Inflammatory macrophage (primary cell): ENCODE measurements at regions not wholly inside any gene's neighbourhood (a gene's known extent, or its start where the extent isn't known, plus 50 kb on each side); places are given as distances from the start of the nearest gene placed in this dataset.
"Not testable (repeated sequence)": the region's sequence is repeated elsewhere in the genome, so short reads cannot be mapped to it uniquely, and the experiment has no call there.

Source experiments
- DNase-seq, 2 donors: peaks; one replicate each; pipeline ENCODE4 v3.0.0-alpha.2; 2020 to 2022

DNA sequence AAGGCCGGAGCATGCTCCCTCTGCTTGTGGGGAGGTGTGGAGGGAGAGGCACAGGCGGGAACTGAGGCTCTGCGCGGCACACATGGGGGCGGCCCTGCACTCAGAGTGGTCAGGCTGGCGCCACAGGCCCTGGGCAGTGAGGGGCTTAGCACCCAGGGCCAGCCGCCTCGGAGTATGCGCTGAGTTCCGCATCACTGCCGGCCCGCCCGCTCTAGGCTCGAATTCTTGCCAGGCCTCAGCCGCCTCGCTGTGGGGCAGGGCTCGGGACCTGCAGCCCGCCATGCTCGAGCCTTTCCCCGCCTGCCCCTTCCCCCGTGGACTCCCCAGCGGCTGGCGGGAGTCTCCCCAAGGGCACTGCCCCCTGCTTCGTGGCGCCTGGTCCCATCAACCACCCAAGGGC is 905.9 kb downstream of the SPATA31A6 start:
- not testable (repeated sequence) for DNase-seq

DNA sequence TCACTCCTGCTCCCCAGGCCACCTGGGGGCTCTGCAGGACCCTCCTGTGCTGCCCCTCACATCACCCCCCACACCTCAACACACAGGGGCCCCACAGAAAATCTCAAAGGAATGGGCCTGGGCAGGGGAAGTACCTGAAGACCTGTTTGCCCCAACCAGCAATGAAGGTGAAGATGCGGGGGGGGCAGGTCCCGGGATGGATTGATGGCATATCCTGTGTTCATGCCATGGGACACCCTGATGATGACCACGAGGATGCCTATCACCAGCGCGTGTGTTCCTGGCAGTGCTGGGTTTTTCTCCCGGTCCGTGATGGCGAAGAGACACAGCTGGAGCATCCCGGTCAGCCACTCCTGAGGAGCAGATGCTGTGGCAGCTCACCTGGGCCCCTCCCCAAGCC is 926.9 kb downstream of the SPATA31A6 start:
- not testable (repeated sequence) for DNase-seq

DNA sequence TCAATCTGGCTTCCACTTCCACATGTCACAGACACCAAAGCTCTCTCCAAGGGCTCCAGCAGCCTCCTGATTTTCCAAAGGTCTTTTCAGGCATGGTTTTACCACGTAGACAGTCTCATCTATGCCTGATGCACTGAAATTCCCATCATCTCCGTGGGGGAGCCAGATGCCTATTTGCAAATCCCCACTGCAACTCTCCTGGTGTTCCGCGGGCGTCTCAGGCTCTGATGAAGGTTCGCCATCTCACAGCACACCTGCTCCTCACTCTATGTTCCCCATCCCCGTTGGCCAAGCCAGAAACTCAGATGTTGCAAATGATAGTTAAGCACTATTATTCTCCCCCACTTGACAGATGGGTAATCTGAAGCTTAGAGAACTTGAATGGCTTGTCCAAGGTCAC is 929.4 kb downstream of the SPATA31A6 start:
- DNase-seq = not testable (repeated sequence)

DNA sequence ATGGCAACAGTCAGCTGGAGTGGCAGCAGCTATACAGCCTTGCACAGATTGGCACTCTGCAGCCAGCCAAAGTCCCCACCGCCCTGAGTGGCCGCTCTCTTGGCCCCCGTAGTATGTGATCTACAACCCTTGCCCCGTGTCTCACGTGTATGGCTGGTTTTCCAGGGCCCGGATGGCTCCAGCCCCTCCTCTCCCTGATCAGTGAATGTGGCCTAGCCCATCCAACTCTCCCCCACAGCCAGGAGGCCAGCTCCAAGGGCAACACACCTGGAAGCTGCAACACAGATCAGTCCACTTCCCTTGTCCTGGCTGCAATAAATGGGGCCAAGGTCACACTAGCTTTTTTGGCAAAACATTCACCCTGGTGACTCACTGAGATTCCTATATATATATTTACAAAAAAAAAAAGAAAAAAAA is 932.4 kb downstream of the SPATA31A6 start:
- DNase-seq = not testable (repeated sequence)

DNA sequence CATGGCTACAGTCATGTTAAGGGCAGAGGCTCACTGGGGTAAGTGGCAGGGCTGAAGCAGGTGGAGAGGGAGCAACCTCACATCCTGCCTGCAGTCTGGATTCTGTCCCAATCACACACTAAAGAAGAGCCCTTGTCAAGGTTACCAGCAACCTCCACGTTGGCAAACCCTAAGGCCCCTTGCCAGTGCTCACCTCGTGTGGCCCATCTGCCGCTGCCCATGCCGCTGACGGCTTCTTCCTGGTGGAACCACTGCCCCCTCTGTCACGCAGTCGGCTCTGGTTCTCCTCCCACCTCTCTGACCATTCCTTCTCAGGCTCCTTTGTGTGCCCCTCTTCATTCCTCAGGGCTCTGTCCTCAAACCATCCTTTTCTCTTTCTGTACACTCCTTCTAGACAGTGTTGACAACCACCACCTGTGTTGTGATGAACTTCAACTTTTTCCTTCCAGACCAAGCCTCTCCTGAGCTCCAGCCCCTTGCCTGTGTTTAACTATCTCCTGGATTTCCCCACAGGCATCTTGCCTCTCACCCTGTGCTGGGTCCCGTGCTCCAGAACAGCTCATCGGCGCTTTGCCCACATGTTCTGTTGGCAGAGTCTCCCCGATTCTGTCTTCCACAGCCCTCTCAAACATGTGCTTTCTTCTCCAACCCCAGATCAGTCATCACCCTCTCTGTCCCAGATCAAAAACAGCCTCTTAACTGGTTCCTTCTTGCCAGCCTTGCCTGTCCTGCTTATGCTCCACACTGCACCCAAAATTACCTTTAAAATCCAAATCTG is 934.8 kb downstream of the SPATA31A6 start:
- DNase-seq = not testable (repeated sequence)

DNA sequence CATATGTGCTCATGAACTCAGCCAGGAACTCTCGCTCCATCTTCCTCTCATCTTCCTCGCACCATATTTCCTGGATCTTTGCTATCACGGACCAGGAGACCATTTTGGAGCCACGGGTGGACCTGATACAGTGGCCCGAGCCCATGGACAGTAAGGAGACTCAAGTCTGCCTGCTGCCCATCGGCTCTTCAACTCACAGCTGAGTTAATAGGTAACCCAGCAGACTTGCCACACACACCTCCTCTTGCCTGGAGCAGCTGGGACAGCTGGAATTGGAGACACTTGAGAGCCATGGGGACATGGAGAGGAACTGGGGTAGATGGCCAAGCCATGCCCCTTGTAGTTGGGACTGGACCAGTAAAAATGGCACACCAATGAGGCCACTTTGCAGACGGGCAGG is 936.1 kb downstream of the SPATA31A6 start:
- DNase-seq = not testable (repeated sequence)

DNA sequence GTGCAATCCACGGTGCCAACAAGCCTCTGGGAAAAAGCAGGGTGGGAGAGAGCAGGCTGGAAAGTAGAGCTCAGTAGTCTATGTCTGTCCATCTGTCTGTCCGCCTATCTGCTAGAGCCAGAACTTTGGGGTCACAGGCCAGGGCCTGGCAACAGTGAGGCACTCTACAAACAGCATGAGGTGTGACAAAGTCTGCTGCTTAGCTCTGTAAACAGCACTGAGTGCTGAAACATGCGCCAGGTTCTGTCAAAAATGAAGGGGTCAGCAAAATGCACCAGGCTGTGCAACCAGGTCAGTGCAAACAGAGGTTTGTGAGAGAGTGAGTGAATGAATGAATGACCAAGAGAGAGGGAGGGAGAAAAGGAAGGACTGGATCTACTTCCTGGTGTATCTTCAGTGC is 936.5 kb downstream of the SPATA31A6 start:
- DNase-seq = not testable (repeated sequence)

DNA sequence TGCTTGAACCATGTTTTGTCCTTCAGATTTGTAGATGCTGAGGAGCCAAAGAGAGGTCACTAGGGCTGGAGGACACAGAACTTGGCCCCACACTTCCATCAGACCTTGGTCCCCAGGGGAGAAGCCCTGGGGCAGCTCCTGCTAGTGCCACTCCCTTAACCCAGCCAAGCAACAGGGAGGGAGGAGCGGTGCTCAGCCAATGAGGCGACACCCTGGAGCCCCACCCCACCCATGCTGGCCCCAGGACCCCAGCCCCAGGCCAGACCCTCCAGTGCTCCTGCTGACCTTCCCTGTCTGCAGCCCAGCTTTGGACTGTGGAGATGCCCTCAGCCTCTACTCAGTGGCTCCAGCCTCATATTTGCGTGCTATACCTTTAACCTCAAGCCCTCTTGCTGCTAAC is 942.4 kb downstream of the SPATA31A6 start:
- not testable (repeated sequence) for DNase-seq

DNA sequence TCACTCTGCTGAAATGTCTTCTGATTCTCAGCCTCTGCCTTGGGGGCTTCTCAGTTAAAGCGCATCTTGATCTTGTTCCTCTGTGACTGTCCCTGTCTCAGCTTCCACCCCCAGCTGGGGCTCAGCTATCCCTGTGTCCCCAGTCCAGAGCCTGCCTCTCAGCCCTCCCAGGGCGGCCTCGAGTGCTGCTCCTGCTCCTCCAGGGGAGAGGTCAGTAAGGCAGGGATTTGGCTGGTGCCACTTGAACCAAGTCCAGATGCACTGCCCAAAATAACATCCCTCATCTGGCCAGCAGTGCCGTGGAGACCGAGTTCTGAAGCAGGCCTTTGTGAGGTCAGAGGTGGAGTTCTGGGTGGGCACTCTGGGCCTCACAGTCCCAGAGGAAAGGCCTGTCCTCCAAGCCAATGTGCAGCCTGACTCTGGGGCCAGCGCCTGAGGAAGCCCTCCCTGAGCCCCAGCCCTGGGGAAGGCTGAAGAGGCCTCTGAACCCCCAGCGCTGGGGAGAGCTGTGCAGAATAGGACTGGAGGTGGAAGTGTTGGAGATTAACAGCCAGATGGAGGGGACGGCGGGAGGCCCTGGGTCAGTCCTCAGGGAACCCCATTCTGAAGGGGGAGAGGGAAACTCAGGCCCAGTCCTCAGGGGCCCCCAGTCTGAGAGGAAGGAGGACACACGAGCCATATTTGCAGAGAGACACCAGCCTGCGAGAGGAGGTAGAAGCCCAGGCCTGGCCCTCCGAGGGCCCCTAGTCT is 943.7 kb downstream of the SPATA31A6 start:
- DNase-seq = not testable (repeated sequence)

DNA sequence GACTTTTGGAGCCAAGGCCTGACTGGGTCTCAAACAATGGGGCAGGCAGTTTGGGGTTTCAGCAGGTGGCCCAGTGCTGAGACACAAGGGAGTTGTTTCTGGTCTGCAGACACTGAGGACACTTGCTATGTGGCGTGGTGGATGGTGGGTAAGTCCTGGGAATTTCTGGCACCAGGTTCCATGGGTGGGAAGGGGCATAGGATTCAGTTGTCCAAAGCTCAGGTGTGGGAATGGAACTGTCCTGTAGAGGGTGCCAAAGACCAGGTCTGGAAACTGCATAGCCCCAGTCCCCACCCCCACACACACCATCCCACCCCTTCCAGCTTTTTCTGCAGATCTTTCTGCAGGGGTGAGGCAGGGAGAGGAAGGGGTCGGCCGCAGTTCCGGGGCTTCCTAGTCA is 944.5 kb downstream of the SPATA31A6 start:
- not testable (repeated sequence) for DNase-seq

DNA sequence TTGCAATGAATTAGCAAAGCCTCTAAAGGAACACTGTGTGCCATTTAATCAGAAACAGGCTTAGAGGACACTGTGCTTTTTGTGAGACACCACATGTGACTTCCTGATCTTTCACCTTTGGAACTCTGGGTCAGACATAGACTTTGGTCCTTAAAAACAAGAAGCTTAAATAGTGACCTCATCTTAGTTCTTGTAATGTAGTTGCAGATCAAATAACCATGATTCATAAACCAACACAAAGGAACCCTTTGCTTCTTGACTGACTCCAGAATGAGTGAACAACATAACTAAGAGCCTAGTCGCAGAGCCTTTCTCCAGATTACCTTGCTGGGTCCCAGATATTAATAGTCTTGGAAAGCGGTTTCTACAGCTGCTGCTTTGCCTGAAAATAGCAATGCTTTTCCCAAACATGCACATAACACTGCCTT is 947.3 kb downstream of the SPATA31A6 start:
- peak in 1 of 2 donors; percentile 1 for DNase-seq

DNA sequence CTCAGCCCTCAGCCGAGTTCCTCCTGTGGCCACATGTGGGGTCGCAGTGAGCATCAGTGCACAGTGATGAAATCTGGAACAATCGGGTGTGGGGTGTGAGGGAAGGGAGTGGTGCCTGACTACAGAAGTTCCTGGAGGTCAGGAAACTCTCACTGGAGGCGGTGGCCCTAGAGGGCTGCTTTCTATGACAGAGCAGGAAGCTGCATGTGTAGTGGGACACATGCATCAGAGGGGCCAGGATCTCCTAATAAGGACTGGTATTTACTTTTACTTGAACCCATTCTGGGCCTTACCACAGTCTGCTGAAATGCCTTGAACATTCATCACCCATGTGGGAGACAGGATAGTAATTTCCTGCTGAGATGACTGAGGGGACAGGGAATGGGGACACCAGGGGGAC is 952.0 kb downstream of the SPATA31A6 start:
- not testable (repeated sequence) for DNase-seq

DNA sequence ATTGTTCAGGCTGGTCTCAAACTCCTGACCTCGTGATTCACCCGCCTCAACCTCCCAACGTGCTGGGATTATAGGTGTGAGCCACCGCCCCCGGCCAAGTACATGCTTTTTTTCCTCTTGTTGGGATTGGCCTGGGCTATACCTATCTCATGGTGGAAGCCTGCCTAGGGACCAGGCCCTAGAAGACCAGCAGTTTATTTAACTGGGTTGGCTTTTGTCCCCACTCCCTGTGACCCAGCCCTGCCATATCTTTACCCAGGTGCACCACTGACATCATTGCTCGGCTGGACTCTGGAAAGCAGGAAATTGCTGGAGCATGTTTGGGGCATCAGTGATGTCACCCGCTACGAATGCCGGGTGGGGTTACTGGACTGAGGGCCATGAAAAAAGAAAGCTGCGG is 955.5 kb downstream of the SPATA31A6 start:
- DNase-seq = not testable (repeated sequence)

DNA sequence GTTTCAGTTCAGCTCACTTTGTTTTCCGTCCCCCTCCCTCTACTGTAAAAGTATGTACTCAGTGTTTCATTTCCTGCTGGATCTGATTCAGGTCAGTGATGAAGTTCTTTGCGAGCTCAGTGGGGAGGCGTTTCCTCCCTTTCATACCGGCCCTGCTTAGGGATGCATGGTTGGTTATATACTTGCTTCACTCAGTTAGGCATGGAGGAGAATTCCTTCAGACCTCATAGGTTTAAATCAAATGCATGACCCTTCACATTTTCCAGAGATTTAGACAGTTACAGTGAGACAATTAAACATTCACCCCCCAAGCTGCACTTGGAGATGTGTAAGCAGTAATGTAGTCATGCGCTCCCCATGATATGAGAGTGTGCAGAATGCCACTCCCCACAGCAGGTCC is 955.9 kb downstream of the SPATA31A6 start:
- not testable (repeated sequence) for DNase-seq

DNA sequence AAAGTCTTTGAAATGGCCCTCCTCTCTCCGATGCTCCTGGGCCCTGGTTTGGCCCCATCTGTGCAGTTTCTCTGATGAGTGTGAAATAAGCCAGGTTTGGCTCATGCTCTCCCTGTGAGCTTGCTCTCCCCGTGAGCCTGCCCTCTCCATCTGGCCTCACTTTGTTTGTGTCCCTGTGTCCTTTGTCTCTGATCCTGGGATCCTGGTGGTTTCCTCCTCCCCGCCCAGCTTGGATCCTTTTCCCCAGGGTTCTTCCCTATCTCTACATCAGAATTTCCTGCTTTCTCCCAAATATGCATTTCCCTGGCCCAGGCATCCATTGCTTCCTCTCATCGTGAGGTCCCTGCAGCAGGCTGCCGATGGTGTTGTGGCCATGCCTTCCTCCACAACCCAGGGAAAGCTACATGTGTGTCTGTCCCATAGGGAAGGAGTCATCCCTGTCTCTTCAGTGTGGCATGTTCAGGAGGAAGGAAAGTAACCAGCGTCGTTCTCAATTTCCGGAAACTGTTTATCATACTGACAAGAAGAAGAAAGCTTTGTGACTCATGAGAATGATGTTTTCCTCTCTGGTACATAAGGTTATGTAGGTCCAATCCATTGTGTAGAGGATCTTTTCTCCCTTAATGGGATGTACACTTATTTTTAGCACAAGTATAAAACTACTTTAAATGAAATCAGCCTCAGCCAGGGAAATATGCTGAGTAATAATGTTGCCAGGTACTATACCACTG is 956.6 kb downstream of the SPATA31A6 start:
- not testable (repeated sequence) for DNase-seq
